ENCODE measurements at regions not wholly inside any gene's neighbourhood (a gene's known extent, or its start where the extent isn't known, plus 50 kb on each side); places are given as distances from the start of the nearest gene placed in this dataset.
A peak's percentile ranks its signal among the peaks of the same experiment; 100 is the strongest.

DNA sequence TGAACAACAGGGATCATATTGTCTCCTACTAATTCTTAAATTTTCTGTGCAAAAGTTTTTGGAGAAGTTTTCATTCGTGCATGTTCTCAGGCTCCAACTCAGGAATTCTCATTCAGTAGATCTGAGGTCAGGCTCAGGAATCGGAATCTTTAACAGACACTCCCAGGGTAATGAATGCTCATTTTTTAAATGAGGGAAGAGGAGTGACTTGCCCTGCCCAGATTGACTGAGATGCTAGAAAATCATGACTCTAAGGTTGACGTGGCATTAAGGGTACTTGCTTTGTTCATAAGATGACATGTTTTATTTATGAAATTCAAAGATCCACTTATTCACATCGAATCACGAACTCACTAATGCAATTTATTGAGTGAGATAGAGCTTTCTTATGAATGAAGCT, 196.6 kb upstream of the NPVF start:
- DNase-seq: no peak
- Histone ChIP-seq H4K20me1 (ENCODE audit: control insufficient read depth, insufficient read depth, low read length, poor library complexity, severe bottlenecking) (no peaks in the 10 kb centered on the region), H3K27ac (ENCODE audit: low read length in 2 of 2) (no peak overlapping the region), H3K27me3 (replicated peaks in 1 of 4; ENCODE audit: control extremely low read depth in 1 of 4, control insufficient read depth in 3 of 4, insufficient read depth in 4 of 4, low read length in 3 of 4) (no peaks in the 10 kb centered on the region), H3K4me3 (ENCODE audit: control extremely low read depth in 1 of 5, extremely low read depth in 1 of 5, insufficient read depth in 1 of 5, low read depth in 2 of 5, low read length in 4 of 5) (no peak overlapping the region), H3K4me1 (ENCODE audit: control insufficient read depth in 2 of 2, insufficient read depth in 2 of 2, low read length in 2 of 2) (peaks cover 0 to 8% of the 10 kb centered on the region in 2 donors), H3K9ac (ENCODE audit: low read length) (no peak overlapping the region), H2AFZ (ENCODE audit: insufficient read depth, low read depth, low read length, poor library complexity, severe bottlenecking) (no peak overlapping the region), H3K9me3 (ENCODE audit: control extremely low read depth in 1 of 3, control insufficient read depth in 2 of 3, insufficient read depth in 1 of 3, low read length in 2 of 3) (no peaks in the 10 kb centered on the region), H3K4me2 (replicated peaks; ENCODE audit: low read depth, low read length, poor library complexity, severe bottlenecking) (no peak overlapping the region), H3K79me2 (ENCODE audit: control insufficient read depth, insufficient read depth, low read length) (no peaks in the 10 kb centered on the region), H3K36me3 (replicated peaks in 1 of 2; ENCODE audit: control extremely low read depth in 1 of 2, control insufficient read depth in 1 of 2, extremely low read depth in 1 of 2, insufficient read depth in 2 of 2, low read length in 1 of 2) (no peaks in the 10 kb centered on the region)
- Mint-ChIP-seq H3K27me3 (peaks cover 10% of the 10 kb centered on the region), H3K4me3 (no peak overlapping the region), H3K9me3 (ENCODE audit: insufficient read depth) (no peaks in the 10 kb centered on the region), H3K27ac (no peak overlapping the region), H3K4me1 (peaks cover 8% of the 10 kb centered on the region)
- CTCF ChIA-PET: no interaction called here
- no peak for ATAC-seq (ENCODE audit: low read depth)
- POLR2A ChIA-PET: no interaction called here
- TF ChIP-seq, protein P1, sequence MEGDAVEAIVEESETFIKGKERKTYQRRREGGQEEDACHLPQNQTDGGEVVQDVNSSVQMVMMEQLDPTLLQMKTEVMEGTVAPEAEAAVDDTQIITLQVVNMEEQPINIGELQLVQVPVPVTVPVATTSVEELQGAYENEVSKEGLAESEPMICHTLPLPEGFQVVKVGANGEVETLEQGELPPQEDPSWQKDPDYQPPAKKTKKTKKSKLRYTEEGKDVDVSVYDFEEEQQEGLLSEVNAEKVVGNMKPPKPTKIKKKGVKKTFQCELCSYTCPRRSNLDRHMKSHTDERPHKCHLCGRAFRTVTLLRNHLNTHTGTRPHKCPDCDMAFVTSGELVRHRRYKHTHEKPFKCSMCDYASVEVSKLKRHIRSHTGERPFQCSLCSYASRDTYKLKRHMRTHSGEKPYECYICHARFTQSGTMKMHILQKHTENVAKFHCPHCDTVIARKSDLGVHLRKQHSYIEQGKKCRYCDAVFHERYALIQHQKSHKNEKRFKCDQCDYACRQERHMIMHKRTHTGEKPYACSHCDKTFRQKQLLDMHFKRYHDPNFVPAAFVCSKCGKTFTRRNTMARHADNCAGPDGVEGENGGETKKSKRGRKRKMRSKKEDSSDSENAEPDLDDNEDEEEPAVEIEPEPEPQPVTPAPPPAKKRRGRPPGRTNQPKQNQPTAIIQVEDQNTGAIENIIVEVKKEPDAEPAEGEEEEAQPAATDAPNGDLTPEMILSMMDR (IDR thresholded peaks at IDR 0.05): no peak
- no peak for TF ChIP-seq EZH2 (IDR thresholded peaks at IDR 0.05; ENCODE audit: borderline replicate concordance, insufficient read depth, low read depth, low read length, poor library complexity, severe bottlenecking)
- intact Hi-C loops (cut with micrococcal nuclease): no loop called here
- WGBS (ENCODE audit: insufficient coverage): 100% methylated on average over 1 of the region's 5 CpGs

DNA sequence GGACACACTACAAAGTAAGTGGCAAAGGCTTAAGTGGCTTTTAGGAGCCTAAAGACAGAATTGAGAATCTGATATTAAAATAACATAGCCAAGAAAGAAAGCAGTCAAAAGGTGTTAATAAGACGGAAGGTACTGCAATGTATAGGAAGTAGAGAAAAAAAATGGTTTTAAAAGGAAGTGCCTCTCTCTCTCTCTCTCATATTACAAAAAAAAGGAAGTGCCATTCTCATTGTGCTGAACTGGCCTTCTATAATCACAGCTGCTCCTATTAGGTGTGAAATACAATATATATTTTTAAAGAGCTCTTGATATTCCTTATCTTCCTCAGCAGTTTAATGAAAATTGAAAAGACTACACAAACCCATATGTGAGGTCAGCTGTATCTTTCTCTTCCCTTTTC, 199.4 kb upstream of the NPVF start:
- POLR2A ChIA-PET: no interaction called here
- no CpG with 5 or more reads among the region's 1 CpG for WGBS (ENCODE audit: insufficient coverage)

More for the DNA sequence above, 199.4 kb upstream of the NPVF start:
- H3K27ac ChIP-seq (ENCODE audit: low read length in 2 of 2): no peak overlapping the region
- CTCF ChIA-PET: interaction anchor here (1.1 kb wide), 1 partner anchor 168 kb away, joined by 3 read pairs; no protein-coding TSS in a partner anchor
- no peak overlapping the region for H3K9ac ChIP-seq (ENCODE audit: low read length)
- peaks cover 8% of the 10 kb centered on the region for H3K4me1 Mint-ChIP-seq
- DNase-seq: peak; percentile 32
- no peaks in the 10 kb centered on the region for H4K20me1 ChIP-seq (ENCODE audit: control insufficient read depth, insufficient read depth, low read length, poor library complexity, severe bottlenecking)
- peaks cover 3% of the 10 kb centered on the region for H3K27me3 Mint-ChIP-seq
- no peaks in the 10 kb centered on the region for H3K9me3 ChIP-seq (ENCODE audit: control extremely low read depth in 1 of 3, control insufficient read depth in 2 of 3, insufficient read depth in 1 of 3, low read length in 2 of 3)
- H3K4me3 ChIP-seq (ENCODE audit: control extremely low read depth in 1 of 5, extremely low read depth in 1 of 5, insufficient read depth in 1 of 5, low read depth in 2 of 5, low read length in 4 of 5): no peak overlapping the region
- no peaks in the 10 kb centered on the region for H3K79me2 ChIP-seq (ENCODE audit: control insufficient read depth, insufficient read depth, low read length)
- intact Hi-C loops (cut with micrococcal nuclease): no loop called here
- peak; percentile 36 for ATAC-seq (ENCODE audit: low read depth)
- peak overlapping the region; percentile 37 for H2AFZ ChIP-seq (ENCODE audit: insufficient read depth, low read depth, low read length, poor library complexity, severe bottlenecking)
- H3K27me3 ChIP-seq (replicated peaks in 1 of 4; ENCODE audit: control extremely low read depth in 1 of 4, control insufficient read depth in 3 of 4, insufficient read depth in 4 of 4, low read length in 3 of 4): no peaks in the 10 kb centered on the region
- H3K9me3 Mint-ChIP-seq (ENCODE audit: insufficient read depth): no peaks in the 10 kb centered on the region
- no peak overlapping the region for H3K27ac Mint-ChIP-seq
- no peaks in the 10 kb centered on the region for H3K36me3 ChIP-seq (replicated peaks in 1 of 2; ENCODE audit: control extremely low read depth in 1 of 2, control insufficient read depth in 1 of 2, extremely low read depth in 1 of 2, insufficient read depth in 2 of 2, low read length in 1 of 2)
- peak overlapping the region; percentile 29 for H3K4me2 ChIP-seq (replicated peaks; ENCODE audit: low read depth, low read length, poor library complexity, severe bottlenecking)
- TF ChIP-seq, protein P1 (IDR thresholded peaks at IDR 0.05): no peak
- no peak for TF ChIP-seq EZH2 (IDR thresholded peaks at IDR 0.05; ENCODE audit: borderline replicate concordance, insufficient read depth, low read depth, low read length, poor library complexity, severe bottlenecking)
- peak overlapping the region; percentile 9 for H3K4me3 Mint-ChIP-seq
- H3K4me1 ChIP-seq (ENCODE audit: control insufficient read depth in 2 of 2, insufficient read depth in 2 of 2, low read length in 2 of 2): peaks cover 0 to 8% of the 10 kb centered on the region in 2 donors
